ENCODE measurements at regions not wholly inside any gene's neighbourhood (a gene's known extent, or its start where the extent isn't known, plus 50 kb on each side); places are given as distances from the start of the nearest gene placed in this dataset.
"Not testable (repeated sequence)": the region's sequence is repeated elsewhere in the genome, so short reads cannot be mapped to it uniquely, and the experiment has no call there.

DNA sequence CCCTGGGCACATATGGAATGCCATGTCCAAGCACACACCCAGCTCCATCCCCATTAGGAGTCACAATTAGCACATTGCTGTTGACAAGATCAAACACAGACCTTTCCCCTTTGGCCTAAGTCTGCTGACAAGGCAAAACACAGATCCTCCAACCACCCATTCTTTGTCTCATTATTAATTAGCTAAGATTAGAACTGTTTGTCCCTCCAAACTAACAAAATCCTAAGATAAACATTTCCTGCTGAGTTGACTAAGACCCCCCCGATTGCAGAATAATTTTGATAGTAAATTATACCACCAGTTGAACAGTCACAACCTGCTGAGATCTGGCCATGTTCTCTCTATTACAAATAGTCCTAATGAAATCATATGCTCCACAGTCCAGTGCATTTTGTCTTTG, 186.7 kb downstream of the SPATA31A1 start:
- not testable (repeated sequence) for H3K27me3 ChIP-seq (ENCODE audit: control insufficient read depth, insufficient read depth, low read length); H3K36me3 ChIP-seq (ENCODE audit: control insufficient read depth, insufficient read depth, low read length); DNase-seq (ENCODE audit: low read depth); FAIRE-seq; H3K4me3 ChIP-seq (ENCODE audit: low read depth, low read length)

DNA sequence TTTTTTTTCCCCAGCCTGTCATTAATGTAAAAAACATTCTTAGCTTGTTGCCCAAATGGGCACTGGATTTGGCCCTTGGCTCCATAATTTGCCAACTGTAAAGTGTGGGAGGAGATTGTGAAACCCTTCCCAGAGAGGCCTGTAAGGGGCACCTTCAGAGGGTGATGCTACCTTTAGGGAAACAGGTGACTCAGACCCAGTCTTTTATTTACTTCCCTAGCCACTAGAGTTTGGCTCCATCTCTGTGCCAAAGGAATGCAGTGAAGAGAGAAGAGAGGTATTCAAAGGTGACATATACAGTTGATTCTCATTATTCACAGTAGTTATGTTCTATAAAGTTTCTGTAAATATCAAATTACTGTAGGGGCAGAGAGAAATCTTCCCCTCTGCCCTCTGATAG, 189.6 kb downstream of the SPATA31A1 start:
- H3K27me3 ChIP-seq (ENCODE audit: control insufficient read depth, insufficient read depth, low read length); H3K4me3 ChIP-seq (ENCODE audit: low read depth, low read length); FAIRE-seq; DNase-seq (ENCODE audit: low read depth); H3K36me3 ChIP-seq (ENCODE audit: control insufficient read depth, insufficient read depth, low read length): not testable (repeated sequence)

DNA sequence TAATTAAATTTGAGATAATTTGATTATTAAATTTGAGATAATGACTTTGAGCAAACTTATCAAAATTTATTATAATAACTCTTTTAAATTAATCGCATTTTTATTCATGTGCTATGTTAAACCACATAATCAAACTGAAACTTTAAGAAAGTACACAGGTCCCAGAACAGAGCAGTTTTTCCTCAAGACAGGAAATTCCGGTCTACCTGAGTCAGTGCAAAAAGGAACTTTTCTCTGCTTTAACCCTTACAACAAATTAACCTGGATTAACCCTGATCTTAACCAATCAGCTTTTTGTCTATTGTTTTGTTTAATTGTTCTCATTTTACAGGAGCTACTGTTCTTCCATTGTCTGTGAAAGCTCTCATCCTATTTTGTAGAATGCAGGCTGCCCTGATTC, 195.1 kb downstream of the SPATA31A1 start:
- not testable (repeated sequence) for DNase-seq (ENCODE audit: low read depth); H3K27me3 ChIP-seq (ENCODE audit: control insufficient read depth, insufficient read depth, low read length); FAIRE-seq; H3K36me3 ChIP-seq (ENCODE audit: control insufficient read depth, insufficient read depth, low read length); H3K4me3 ChIP-seq (ENCODE audit: low read depth, low read length)

DNA sequence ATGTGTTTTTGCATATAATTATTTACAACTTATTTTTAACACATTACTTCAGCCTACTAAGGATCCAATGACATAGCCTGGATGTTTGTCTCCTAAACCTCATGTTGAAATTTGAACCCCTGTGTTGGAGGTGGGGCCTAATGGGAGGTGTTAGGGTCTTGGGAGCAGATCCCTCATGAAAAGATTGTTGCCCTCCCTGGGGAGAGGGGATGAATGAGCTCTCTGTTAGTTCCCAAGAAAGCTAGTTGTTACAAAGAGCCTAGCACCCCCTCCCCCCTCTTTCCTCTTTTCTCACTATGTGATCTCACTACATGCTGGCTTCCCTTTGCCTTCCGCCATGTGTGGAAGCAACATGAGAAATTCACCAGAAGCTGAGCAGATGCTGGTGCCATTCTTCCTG, 196.1 kb downstream of the SPATA31A1 start:
- DNase-seq (ENCODE audit: low read depth); H3K36me3 ChIP-seq (ENCODE audit: control insufficient read depth, insufficient read depth, low read length); H3K27me3 ChIP-seq (ENCODE audit: control insufficient read depth, insufficient read depth, low read length); FAIRE-seq; H3K4me3 ChIP-seq (ENCODE audit: low read depth, low read length): not testable (repeated sequence)

DNA sequence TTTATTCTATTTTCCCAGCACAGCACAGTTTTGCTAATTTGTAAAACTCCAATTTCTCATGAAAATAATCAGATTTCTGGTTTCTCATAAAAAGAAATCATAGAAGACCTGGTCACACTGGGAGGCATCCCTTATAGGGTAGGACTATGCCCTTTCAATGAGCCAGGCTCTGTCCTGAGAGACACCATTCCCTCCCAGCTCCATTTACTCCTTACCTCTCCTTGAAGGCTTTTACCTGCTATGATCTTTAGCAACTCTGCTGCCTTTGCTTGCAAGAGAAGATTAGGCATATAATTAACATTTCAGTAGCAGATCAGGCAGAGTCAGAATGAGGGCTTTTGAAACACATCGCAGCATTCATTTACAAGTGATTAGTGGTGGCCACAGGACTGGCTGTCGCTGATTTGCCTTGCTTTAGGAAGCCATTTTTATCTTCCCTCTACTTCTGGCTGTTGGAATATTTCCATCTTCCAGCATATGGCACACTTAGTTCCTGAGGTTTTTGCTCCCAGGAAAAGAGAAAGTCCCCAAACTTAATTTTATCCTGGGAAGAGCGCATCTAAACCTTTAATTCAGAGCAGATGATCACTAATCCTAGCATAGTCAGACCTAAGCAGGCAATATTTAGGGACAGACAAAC, 196.9 kb downstream of the SPATA31A1 start:
- H3K4me3 ChIP-seq (ENCODE audit: low read depth, low read length); FAIRE-seq; H3K36me3 ChIP-seq (ENCODE audit: control insufficient read depth, insufficient read depth, low read length); H3K27me3 ChIP-seq (ENCODE audit: control insufficient read depth, insufficient read depth, low read length); DNase-seq (ENCODE audit: low read depth): not testable (repeated sequence)

DNA sequence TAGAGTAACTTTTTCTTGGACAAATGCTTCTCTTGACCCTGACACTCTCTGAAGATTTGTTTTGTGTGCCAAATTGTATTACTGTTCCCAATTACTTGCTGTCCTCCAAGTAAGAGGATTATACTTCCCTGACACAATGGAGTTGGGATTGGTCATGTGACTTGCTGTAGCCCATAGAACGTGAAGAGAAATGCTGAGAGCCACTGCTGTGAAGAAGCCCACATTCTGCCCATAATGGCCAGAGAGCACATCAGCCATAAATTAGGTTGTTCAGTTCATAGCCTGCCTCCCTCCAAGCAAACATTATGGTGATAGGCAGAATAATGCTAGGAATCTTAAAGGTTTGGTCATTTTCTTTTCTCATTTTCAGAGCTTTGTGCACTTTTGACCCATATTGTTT, 198.9 kb downstream of the SPATA31A1 start:
- not testable (repeated sequence) for DNase-seq (ENCODE audit: low read depth); H3K36me3 ChIP-seq (ENCODE audit: control insufficient read depth, insufficient read depth, low read length); FAIRE-seq; H3K27me3 ChIP-seq (ENCODE audit: control insufficient read depth, insufficient read depth, low read length); H3K4me3 ChIP-seq (ENCODE audit: low read depth, low read length)

DNA sequence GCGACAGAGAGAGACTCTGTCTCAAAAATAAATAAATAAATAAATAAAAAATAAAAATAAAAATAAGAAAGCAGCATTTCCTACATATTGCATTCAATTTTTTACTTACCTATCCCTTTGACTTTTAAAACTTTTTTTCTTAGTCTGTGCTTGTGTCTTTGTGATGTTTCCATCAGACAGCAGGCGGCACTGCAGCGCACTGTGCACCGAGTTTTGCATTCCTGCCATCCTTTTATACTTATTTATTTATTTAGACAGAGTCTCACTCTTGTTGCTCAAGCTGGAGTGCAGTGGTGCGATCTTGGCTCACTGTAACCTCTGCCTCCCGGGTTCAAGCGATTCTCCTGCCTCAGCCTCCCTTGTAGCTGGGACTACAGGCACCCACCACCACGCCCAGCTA, 203.9 kb downstream of the SPATA31A1 start:
- not testable (repeated sequence) for H3K36me3 ChIP-seq (ENCODE audit: control insufficient read depth, insufficient read depth, low read length); FAIRE-seq; H3K27me3 ChIP-seq (ENCODE audit: control insufficient read depth, insufficient read depth, low read length); H3K4me3 ChIP-seq (ENCODE audit: low read depth, low read length); DNase-seq (ENCODE audit: low read depth)
- TF ChIP-seq, protein P1, sequence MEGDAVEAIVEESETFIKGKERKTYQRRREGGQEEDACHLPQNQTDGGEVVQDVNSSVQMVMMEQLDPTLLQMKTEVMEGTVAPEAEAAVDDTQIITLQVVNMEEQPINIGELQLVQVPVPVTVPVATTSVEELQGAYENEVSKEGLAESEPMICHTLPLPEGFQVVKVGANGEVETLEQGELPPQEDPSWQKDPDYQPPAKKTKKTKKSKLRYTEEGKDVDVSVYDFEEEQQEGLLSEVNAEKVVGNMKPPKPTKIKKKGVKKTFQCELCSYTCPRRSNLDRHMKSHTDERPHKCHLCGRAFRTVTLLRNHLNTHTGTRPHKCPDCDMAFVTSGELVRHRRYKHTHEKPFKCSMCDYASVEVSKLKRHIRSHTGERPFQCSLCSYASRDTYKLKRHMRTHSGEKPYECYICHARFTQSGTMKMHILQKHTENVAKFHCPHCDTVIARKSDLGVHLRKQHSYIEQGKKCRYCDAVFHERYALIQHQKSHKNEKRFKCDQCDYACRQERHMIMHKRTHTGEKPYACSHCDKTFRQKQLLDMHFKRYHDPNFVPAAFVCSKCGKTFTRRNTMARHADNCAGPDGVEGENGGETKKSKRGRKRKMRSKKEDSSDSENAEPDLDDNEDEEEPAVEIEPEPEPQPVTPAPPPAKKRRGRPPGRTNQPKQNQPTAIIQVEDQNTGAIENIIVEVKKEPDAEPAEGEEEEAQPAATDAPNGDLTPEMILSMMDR (IDR thresholded peaks at IDR 0.05; ENCODE audit: insufficient read depth, low read length, severe bottlenecking) = peak; percentile 11

DNA sequence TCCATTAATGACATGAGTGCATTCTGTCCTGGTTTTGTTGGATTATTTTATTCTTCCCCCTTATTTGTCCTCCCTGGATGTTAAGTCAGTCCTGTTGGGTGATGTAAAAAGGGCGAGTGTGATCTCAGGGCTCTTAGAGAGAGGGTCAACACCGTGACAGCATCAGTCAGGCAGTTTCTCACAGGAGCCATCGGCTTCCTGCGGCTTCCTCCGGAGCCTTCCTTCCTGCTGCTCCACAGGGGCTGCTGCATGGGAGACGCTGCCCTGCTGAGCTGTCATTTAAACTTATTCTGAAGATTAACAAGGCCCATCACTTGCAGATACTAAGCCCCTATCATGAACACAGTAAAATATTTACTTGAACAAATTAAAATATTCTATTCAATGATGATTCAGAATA, 211.3 kb downstream of the SPATA31A1 start:
- not testable (repeated sequence) for DNase-seq (ENCODE audit: low read depth); H3K36me3 ChIP-seq (ENCODE audit: control insufficient read depth, insufficient read depth, low read length); FAIRE-seq; H3K27me3 ChIP-seq (ENCODE audit: control insufficient read depth, insufficient read depth, low read length); H3K4me3 ChIP-seq (ENCODE audit: low read depth, low read length)

DNA sequence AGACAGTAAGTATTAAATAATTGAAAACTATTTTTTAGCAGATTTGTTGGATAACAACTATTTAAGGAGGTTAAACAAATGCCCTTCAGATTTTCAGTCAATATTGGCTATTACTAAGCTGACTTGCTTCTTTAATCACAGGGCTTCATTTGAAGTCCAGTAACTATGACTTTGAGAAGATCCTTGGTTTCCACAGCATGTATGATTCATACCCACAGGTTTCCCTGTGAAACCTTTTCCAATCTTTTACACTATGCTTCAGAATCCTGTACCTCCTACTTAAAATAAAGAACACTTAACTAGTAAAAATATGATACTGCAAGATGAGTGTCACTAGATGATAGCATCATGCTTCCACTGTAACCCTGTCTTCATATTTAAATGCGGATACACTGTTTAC, 211.9 kb downstream of the SPATA31A1 start:
- not testable (repeated sequence) for H3K4me3 ChIP-seq (ENCODE audit: low read depth, low read length); H3K36me3 ChIP-seq (ENCODE audit: control insufficient read depth, insufficient read depth, low read length); DNase-seq (ENCODE audit: low read depth); FAIRE-seq; H3K27me3 ChIP-seq (ENCODE audit: control insufficient read depth, insufficient read depth, low read length)

DNA sequence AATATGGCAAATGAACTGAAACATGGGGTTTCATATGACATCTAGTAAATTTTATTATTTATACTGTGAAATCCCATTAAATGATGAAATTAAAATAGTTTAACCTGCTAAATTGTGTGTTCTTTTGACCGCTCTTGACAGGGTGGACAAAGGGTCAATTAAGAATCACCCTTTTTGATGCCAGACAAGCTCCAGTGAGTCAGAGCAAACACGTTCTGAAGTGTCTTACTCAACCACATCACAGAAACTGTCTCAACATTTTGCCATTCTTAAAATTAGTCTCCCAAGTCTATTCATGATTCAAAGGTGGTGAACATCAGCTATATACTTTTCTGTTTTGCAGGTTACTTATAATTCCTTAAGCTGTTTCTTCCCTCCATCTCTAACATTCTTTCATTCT, 213.4 kb downstream of the SPATA31A1 start:
- H3K27me3 ChIP-seq (ENCODE audit: control insufficient read depth, insufficient read depth, low read length); FAIRE-seq; H3K4me3 ChIP-seq (ENCODE audit: low read depth, low read length); H3K36me3 ChIP-seq (ENCODE audit: control insufficient read depth, insufficient read depth, low read length); DNase-seq (ENCODE audit: low read depth): not testable (repeated sequence)

DNA sequence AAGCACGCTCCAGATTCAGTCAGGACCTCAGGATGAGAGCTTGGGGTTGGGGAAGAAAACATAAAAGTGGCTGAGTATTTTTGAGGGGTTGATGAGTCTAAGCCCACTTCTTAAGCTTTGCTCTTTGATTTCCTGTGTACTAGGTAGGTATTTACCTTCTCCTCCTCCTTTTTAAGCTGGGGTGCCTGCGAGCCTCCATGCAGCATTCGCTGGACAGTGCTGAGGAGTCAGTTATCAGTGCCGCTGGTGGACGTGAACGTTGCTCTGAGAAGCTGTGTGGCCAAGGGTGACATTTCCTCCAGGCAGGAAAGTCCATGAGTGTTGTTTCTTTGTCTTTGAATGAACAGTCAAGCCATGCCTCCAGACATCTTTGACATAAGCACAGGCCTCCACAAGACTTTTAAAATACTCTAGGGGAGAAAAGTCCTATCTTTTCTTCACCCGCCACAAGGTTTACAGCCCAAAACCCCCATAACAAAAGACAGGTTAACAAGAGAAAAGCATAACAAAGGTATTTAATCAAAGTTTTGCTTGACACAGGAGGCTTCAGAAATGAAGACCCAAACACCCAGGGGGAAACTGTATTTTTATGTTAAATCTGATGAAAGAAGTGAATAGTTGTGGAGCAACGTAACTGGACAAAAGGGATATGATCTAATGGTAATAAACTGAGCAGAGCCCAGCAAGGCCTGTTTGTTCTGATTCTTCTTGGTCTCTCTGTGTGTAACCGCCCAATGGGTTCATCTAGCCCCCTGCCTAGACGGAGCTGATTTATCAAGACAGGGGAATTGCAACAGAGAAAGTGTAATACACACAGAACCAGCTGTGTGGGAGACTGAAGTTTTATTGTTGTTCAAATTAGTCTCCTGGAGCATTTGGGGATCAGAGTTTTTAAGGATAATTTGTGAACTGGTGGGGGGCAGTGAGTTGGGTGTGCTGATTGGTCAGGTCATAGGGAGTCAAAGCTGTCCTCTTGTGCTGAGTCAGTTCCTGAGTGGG, 217.9 kb downstream of the SPATA31A1 start:
- not testable (repeated sequence) for FAIRE-seq; H3K4me3 ChIP-seq (ENCODE audit: low read depth, low read length); DNase-seq (ENCODE audit: low read depth); H3K36me3 ChIP-seq (ENCODE audit: control insufficient read depth, insufficient read depth, low read length); H3K27me3 ChIP-seq (ENCODE audit: control insufficient read depth, insufficient read depth, low read length)

DNA sequence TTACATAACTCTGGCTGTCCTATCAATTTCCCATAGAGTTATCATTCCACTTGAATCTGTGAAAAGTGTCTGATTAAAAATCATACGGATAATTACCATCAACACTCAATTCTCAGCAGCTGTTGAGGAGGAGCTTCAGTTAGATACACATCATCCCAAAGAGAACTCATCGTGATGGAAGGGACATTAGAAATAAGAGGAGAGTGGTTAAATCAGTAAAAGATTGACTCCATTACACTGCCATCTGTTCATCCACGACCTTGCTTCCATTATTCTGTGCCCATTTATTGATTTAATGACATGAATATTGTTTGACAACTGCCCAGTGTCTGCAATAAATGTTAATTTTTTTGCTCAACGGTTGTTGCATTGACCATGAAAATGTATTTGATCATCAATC, 223.5 kb downstream of the SPATA31A1 start:
- not testable (repeated sequence) for DNase-seq (ENCODE audit: low read depth); H3K4me3 ChIP-seq (ENCODE audit: low read depth, low read length); H3K27me3 ChIP-seq (ENCODE audit: control insufficient read depth, insufficient read depth, low read length); FAIRE-seq; H3K36me3 ChIP-seq (ENCODE audit: control insufficient read depth, insufficient read depth, low read length)

DNA sequence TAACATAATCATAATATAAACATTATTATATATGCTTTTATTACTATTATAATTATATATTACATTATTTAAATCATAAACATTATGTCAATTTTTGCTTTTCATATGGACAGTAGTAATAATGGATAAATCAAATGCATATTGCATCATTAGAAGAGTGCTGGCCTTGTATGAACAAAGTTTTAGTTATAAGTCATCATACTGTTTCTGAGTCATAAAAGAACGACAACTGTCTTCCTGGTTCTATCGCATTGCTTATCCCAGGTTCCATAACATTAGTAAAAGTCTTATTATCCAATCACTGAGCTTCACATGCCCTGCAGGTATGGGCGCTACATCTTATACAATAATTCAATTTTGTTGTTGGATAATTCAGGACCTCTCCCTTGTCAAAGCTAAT, 225.8 kb downstream of the SPATA31A1 start:
- not testable (repeated sequence) for H3K36me3 ChIP-seq (ENCODE audit: control insufficient read depth, insufficient read depth, low read length); FAIRE-seq
- peak; percentile 72 for DNase-seq (ENCODE audit: low read depth)

More for the DNA sequence above, 225.8 kb downstream of the SPATA31A1 start:
- H3K27me3 ChIP-seq (ENCODE audit: control insufficient read depth, insufficient read depth, low read length); H3K4me3 ChIP-seq (ENCODE audit: low read depth, low read length): not testable (repeated sequence)
